C1 segment of cervical spinal cord (tissue), 14 donors: ENCODE measurements at regions not wholly inside any gene's neighbourhood (a gene's known extent, or its start where the extent isn't known, plus 50 kb on each side); places are given as distances from the start of the nearest gene placed in this dataset.

ENCODE experiments used
- DNase-seq, 14 donors: peaks; one replicate each; lab custom pipeline; 2025; lab: John Stamatoyannopoulos, UW

DNA sequence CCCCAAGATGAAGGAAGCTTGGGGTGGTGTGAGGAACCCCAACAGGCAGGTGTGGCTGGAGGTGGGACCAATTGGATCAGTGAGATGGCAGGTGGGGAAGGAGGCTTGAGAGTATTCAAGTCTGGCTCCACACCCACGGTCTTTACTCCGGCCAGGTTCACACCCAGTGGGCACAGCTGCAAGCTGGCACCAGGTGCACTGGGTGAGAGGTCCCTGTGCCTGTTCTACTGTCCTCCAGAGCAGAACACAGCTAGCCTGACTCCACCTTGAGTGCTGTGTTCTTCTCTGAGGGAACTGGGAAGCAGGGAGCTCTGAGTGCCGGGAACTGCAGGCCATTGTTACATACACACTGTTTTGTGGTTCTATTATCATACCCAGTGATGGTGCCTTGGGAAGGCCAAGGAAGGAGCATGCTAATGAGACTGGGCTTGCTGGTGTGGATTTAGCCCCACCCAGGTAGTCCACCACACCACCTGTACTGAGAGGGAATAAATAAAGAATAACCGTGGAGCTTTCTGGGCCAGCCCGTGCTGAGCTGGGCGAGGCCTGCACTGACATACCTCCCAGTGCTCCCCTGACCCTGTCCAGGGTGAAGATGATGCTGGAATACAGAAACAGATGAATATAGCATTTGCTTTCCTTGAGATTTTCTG, 93.4 kb downstream of the ABHD5 start:
- no peak for DNase-seq

GRCh38 chr3:43784640-43785011, 93.9 kb downstream of the ABHD5 start:
- no peak for DNase-seq

DNA sequence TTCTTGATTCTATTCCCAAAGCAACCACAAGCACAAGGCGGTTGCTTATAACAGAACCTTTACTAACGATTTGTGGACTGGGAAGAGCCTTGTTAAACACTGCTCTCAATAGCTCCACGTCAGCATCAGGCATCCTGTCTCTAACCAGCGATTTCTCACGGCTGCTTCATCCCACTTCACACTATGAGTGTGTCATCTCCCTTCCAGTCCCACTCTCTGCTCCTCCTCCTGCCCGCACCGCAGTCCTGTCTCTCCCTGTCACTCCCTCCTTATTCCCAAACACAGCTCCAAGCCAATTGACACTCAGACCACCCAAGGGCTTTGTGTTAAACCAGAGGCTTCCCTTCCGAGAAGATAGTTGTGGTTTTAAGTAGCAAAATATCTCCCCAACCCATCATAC, 94.8 kb downstream of the ABHD5 start:
- no peak for DNase-seq

GRCh38 chr3:43786102-43786501, 95.4 kb downstream of the ABHD5 start:
- no peak for DNase-seq

- DNase-seq = no peak
These were observed 96.0 kb downstream of the ABHD5 start for GRCh38 chr3:43786526-43787305.

DNA sequence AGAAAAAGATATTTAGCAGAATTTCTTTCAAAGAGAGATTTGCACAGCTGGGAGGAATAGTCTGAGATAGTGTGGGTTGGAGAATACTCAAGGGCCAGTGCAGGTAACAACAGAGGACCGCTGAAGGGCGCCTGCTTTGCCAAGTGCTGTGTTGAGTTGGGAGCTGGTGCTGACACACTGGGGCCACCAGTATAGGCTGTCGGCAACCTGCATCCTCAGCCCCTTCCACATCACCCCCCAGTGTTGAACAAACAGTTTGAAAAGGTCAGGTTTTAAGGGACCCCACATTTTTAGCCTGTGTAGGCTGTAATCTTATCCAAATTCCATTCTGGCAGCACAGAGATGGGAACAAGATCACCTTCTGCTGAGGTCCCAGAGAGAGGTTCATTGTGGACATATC, 96.6 kb downstream of the ABHD5 start:
- no peak for DNase-seq

DNA sequence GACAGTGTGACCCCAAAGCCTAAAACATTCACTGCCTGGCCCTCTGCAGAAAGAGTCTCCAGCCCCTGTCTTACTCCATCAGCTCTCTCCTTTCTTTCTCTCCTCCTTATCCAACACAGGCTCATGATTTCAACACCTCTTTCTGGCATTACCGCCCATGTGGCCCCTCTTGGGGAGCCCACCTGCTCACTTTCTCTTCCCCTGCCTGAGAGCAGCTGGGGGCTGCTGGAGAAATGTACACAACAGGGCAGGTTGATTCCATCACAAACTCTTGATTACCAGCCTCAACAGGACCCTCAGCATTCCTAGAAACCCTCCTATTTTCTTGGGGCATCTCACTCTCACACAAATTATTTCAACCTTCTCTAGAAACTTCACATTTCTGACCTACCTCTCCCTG, 98.3 kb downstream of the ABHD5 start:
- DNase-seq = no peak

- no peak for DNase-seq
These were observed 99.3 kb downstream of the ABHD5 start for GRCh38 chr3:43790060-43790459.

GRCh38 chr3:43790476-43790875, 99.7 kb downstream of the ABHD5 start:
- DNase-seq = no peak

GRCh38 chr3:43791246-43791645, 100.5 kb downstream of the ABHD5 start:
- no peak for DNase-seq

GRCh38 chr3:43792904-43793303, 102.2 kb downstream of the ABHD5 start:
- no peak for DNase-seq

GRCh38 chr3:43793648-43794372, 103.1 kb downstream of the ABHD5 start:
- no peak for DNase-seq

GRCh38 chr3:43794776-43795175, 104.0 kb downstream of the ABHD5 start:
- DNase-seq = no peak

DNA sequence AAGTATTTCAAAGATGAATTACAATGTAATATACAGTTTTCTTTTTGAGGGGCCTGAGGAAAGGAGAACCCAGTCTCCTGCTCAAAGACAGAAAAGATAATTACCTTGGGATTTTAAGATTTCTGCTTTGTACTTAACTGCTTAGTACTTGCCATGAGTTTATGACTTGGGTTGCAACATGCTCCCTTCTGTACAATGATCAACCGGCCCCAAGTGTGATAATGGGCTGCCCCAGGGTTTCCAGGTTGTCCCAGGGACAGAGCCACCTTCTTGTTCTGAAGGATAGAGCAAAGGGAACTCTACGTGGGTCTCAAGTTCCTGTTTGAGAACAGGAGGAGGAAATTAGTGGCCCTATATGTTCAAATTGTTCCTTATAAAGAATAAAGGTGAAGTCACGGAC, 104.8 kb downstream of the ABHD5 start:
- no peak for DNase-seq

DNA sequence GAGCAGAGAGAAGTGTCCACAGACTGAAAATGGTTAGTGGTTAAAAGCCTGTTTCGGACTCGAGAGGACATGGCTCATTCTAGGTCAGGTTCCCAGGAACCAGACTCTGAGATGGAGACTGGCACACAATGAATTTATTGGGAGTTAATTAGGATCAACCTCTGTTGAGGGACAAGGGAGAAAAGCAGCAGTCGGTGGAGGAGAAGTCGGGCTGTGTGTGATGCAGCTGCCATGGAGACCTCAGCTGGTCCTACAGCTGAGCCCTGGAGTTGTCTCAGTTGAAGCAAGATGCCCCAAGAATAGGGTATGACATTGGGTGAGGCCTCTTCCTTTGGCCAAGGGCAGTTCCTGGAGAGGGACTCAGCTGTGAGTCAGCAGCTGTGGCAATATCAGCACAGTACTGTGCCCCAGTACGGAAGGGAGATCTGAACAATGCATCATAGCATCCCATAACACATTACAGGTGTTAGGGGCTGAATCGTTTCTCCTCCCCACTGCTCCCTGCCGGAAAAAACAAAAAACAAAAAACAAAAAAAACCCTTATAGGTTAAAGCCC, 105.4 kb downstream of the ABHD5 start:
- DNase-seq = no peak

GRCh38 chr3:43797794-43798193, 107.1 kb downstream of the ABHD5 start:
- DNase-seq = no peak

DNA sequence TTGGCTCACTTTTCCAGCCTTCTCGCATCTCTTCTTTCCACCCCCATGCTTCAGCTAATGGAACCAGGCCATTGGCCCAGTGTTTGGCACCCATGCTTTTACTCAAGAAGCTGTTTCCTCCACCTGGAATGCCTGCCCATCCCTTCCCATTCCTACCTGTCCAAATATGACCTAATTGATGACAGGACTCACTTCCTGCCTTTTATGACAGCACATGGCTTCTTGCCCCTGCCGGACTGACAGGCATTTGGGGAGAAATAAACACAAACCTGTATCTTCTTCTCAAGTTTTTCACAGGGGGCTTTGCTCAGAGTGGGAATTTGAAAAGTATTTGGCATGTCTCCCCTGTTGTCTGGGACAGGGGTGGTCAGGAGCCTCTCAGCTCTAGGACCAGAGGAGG, 120.1 kb downstream of the ABHD5 start:
- DNase-seq = no peak

GRCh38 chr3:43814461-43814860, 123.7 kb downstream of the ABHD5 start:
- DNase-seq = no peak

- no peak for DNase-seq
These were observed 125.6 kb downstream of the ABHD5 start for GRCh38 chr3:43816372-43816771.

DNA sequence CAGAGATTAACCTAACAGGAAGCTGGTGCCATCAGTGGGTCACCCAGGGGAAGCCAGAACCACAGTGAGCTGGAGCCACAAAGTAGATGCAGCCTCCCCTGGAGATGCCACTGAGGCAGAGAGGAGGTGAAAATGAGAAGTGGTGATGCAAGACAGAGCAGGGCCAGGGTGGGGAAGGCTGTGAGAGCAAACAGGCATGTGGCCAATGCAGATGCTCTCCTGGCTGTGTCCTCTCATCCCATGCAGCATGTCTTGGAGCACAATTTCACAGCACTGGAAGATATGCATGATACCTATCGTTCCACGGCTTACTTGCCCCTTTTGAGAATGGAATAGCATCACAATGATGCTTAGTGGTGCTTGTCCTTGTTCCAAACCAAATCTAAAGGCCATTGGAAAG, 126.3 kb downstream of the ABHD5 start:
- no peak for DNase-seq

DNA sequence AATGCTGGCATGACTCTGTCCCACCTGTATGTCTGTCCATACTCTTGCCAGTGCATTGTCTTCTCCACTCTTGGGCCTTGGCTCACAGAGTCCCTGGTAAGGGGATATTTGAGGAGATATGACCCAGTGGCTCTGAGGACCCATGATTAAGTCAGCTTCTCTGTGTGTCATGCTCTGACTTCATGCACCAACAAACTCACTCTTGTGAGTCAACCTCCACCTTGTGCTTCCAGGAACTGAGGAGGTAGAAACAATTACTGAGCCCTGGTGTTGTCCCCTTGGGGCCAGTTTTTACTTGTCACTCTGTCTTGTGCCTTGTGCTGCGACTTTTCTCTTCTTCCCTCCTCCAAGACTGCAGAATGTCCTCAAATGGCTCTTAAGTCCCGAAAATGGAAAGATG, 127.1 kb downstream of the ABHD5 start:
- DNase-seq = no peak

- DNase-seq = no peak
These were observed 127.5 kb downstream of the ABHD5 start for GRCh38 chr3:43818229-43818628.
